ENCODE measurements at regions not wholly inside any gene's neighbourhood (a gene's known extent, or its start where the extent isn't known, plus 50 kb on each side); places are given as distances from the start of the nearest gene placed in this dataset.

- TF ChIP-seq CTCF (IDR thresholded peaks at IDR 0.05) (no peak), EZH2phosphoT487 (IDR thresholded peaks at IDR 0.05) (no peak), EZH2 (IDR thresholded peaks at IDR 0.05) (no peak)
Observed at GRCh38 chr6:134525190-134525868, 207.4 kb upstream of the SGK1 start.

Measured in neural progenitor cell (in vitro differentiated cells).